Femur (tissue), 1 donor: ENCODE measurements at regions not wholly inside any gene's neighbourhood (a gene's known extent, or its start where the extent isn't known, plus 50 kb on each side); places are given as distances from the start of the nearest gene placed in this dataset.
A peak's percentile ranks its signal among the peaks of the same experiment; 100 is the strongest.
"Not testable (repeated sequence)": the region's sequence is repeated elsewhere in the genome, so short reads cannot be mapped to it uniquely, and the experiment has no call there.

ENCODE experiments used
- DNase-seq: peaks from one replicate; pipeline ENCODE4 v3.0.0-alpha.2; 2017

GRCh38 chr11:71383461-71383860 is 64.7 kb downstream of the DHCR7 start:
- no peak for DNase-seq

- DNase-seq: no peak
These were observed 66.2 kb downstream of the DHCR7 start for GRCh38 chr11:71381781-71382505.

- no peak for DNase-seq
These were observed 68.5 kb downstream of the DHCR7 start for GRCh38 chr11:71379701-71380100.

GRCh38 chr11:71373791-71374454 is 74.3 kb downstream of the DHCR7 start:
- DNase-seq: no peak

GRCh38 chr11:71372693-71373657 is 75.2 kb downstream of the DHCR7 start:
- DNase-seq: peak; percentile 39

GRCh38 chr11:71371674-71372069 is 76.5 kb downstream of the DHCR7 start:
- no peak for DNase-seq

GRCh38 chr11:71370895-71371673 is 77.1 kb downstream of the DHCR7 start:
- no peak for DNase-seq

GRCh38 chr11:71370020-71370747 is 78.0 kb downstream of the DHCR7 start:
- no peak for DNase-seq

GRCh38 chr11:71369411-71369810 is 78.8 kb downstream of the DHCR7 start:
- DNase-seq: no peak

- DNase-seq: no peak
These were observed 79.2 kb downstream of the DHCR7 start for GRCh38 chr11:71368966-71369365.

- no peak for DNase-seq
These were observed 80.4 kb downstream of the DHCR7 start for GRCh38 chr11:71367756-71368155.

GRCh38 chr11:71367276-71367675 is 80.9 kb downstream of the DHCR7 start:
- DNase-seq: not testable (repeated sequence)

- no peak for DNase-seq
These were observed 82.1 kb downstream of the DHCR7 start for GRCh38 chr11:71366076-71366475.

GRCh38 chr11:71365626-71366025 is 82.6 kb downstream of the DHCR7 start:
- no peak for DNase-seq

GRCh38 chr11:71364806-71365205 is 83.4 kb downstream of the DHCR7 start:
- DNase-seq: no peak

- peak; percentile 33 for DNase-seq
These were observed 84.0 kb downstream of the DHCR7 start for GRCh38 chr11:71364176-71364671.

GRCh38 chr11:71363721-71364120 is 84.5 kb downstream of the DHCR7 start:
- no peak for DNase-seq

- no peak for DNase-seq
These were observed 89.1 kb downstream of the DHCR7 start for GRCh38 chr11:71358963-71359567.

GRCh38 chr11:71358122-71358728 is 90.0 kb downstream of the DHCR7 start:
- DNase-seq: no peak

GRCh38 chr11:71357414-71357813 is 90.8 kb downstream of the DHCR7 start:
- no peak for DNase-seq

- no peak for DNase-seq
These were observed 91.3 kb downstream of the DHCR7 start for GRCh38 chr11:71356904-71357303.
